Activated CD8-positive, alpha-beta memory T cell treated with anti-CD3 and anti-CD28 coated beads for 36 hours (primary cell): ENCODE measurements at regions not wholly inside any gene's neighbourhood (a gene's known extent, or its start where the extent isn't known, plus 50 kb on each side); places are given as distances from the start of the nearest gene placed in this dataset.
"Not testable (repeated sequence)": the region's sequence is repeated elsewhere in the genome, so short reads cannot be mapped to it uniquely, and the experiment has no call there.

Source experiments
- CTCF ChIA-PET: fragments of 350-600 bp; sonication (Branson Sonifier 250); formaldehyde crosslinking; loops from one replicate; lab custom pipeline; 2021; ENCODE audit warnings: antibody characterized with exemption; lab: Charles Lee
- POLR2A ChIA-PET: fragments of 350-600 bp; sonication (Branson Sonifier 250); formaldehyde crosslinking; loops from one replicate; lab custom pipeline; 2021; ENCODE audit warnings: antibody characterized with exemption; lab: Charles Lee

GRCh38 chr4:107472265-107472948 lies 247.6 kb downstream of the PAPSS1 start:
- ChIA-PET CTCF (no interaction called here), POLR2A (no interaction called here)

DNA sequence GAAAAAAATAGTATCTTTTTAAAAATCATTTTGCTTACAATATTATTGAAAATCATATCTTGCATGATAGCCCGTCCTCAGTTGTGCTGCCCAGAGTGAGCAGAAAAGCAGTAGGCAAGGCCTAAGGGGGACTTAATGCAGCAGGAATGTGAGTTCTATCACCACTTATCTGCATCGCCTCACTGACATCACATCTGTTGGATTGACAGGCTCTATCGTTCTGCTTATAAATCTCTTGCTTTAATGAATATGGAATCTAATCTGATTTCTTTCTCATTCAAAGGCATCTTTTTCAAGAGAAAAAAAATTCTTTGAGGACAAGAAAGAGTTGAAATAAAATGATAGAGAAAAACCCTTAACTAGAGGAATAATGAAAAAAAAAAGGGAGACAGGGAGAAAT lies 249.9 kb downstream of the PAPSS1 start:
- ChIA-PET POLR2A (no interaction called here), CTCF (no interaction called here)

- CTCF ChIA-PET: no interaction called here
- POLR2A ChIA-PET: no interaction called here
Measured at GRCh38 chr4:107468812-107469211, 251.2 kb downstream of the PAPSS1 start.

GRCh38 chr4:107468156-107468555 lies 251.9 kb downstream of the PAPSS1 start:
- ChIA-PET POLR2A (no interaction called here), CTCF (no interaction called here)

GRCh38 chr4:107467461-107467860 lies 252.6 kb downstream of the PAPSS1 start:
- ChIA-PET POLR2A (no interaction called here), CTCF (no interaction called here)

DNA sequence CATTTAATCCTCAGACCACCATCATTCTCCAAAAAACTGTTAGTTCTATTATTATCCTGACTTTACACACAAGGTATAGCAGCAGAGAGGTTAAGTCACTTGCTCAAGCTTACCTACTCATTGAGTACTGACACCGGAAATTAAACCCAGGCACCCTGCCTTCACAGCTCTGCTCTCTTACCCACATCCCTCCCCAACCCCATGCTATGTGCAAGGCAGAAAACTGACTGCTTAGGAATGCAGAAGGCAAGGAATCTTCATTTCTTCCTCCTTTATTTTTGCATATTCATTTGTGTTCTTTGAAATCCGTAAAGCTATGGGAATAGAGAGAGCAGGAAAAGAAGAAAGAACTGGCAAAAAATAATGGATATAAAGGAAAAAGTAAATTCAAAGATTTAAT lies 261.8 kb downstream of the PAPSS1 start:
- CTCF ChIA-PET: no interaction called here
- POLR2A ChIA-PET: no interaction called here

- ChIA-PET CTCF (no interaction called here), POLR2A (no interaction called here)
Measured at GRCh38 chr4:107453987-107454386, 266.0 kb downstream of the PAPSS1 start.

GRCh38 chr4:107452717-107453630 lies 267.1 kb downstream of the PAPSS1 start:
- CTCF ChIA-PET: no interaction called here
- POLR2A ChIA-PET: no interaction called here

GRCh38 chr4:107449611-107450369 lies 270.2 kb downstream of the PAPSS1 start:
- ChIA-PET POLR2A (no interaction called here), CTCF (no interaction called here)

DNA sequence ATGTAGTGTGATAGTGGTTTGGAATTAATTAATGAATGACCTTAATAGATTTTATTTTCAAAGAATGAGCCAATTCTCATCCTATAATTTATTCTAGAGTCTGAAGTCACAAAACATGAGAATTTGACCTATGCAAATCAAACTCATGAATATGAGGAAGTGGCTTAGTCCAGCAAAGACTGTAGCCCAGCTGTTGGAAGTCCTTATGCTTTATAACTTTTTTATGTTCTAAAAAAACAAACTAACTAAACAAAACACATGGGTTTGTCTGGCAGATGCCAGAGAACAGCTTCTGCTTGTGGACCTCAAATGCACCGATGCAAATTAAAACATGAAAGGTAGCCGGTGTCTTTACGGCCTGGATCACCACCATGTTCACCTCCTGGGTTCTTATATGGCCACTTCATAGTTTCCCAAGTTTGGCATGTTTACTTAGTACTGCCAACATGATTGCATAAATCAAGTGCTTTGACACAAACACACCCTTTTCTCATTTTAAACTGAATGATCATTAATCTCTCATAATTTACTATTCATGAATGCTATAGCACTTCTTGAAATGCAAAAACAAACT lies 277.4 kb downstream of the PAPSS1 start:
- ChIA-PET CTCF (no interaction called here), POLR2A (no interaction called here)

GRCh38 chr4:107439401-107439800 lies 280.6 kb downstream of the PAPSS1 start:
- POLR2A ChIA-PET: no interaction called here
- CTCF ChIA-PET: no interaction called here

DNA sequence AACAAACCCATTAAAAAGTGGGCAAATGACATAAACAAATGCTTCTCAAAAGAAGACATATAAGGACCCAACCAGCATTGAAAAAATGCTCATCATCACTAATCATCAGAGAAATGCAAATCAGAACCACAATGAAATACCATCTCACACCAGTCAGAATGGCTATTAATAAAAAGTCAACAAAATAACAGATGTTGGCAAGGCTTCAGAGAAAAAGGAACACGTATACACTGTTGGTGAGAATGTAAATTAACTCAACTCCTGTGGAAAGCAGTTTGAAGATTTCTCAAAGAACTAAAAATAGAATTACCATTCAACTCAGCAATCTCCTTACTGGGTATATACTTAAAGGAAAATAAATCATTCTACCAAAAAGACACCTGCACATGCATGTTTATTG lies 283.6 kb downstream of the PAPSS1 start:
- CTCF ChIA-PET, POLR2A ChIA-PET: not testable (repeated sequence)

DNA sequence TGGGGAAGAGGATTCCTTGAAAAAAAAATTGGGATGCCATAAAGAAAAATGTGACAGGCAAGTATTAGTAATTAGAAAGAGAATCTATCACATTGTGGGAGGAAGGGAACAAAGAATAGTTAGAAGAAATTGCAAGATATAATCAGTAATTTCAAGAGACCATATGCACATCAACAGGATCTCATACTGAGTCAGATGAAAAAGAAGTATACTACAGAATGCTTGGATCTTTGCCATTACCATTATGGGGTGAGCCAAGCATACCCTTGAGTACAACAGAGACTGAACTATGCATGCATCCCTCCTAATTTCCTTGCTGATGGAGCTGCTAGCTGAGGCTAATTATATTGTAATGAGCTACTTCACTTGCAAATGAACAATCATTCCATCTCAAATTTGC lies 287.6 kb downstream of the PAPSS1 start:
- CTCF ChIA-PET: no interaction called here
- POLR2A ChIA-PET: no interaction called here

- ChIA-PET CTCF (no interaction called here), POLR2A (no interaction called here)
Measured at GRCh38 chr4:107423677-107424405, 296.2 kb downstream of the PAPSS1 start.

DNA sequence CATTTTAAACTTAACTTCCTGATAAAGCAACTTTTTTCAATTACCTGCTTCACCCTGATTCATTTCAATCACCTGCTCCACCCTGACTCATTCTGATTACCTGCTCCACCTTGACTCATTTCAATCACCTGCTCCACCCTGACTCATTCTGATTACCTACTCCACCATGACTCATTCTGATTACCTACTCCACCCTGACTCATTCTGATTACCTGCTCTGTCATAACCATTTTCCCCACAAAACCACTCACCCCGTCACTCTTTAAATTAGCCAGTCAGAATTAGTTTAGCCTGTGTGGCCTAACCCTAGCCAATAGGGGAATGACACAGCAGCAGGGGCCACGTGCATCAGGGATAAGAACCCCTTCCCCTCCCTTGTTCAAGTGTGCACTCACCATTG lies 300.5 kb downstream of the PAPSS1 start:
- POLR2A ChIA-PET, CTCF ChIA-PET: not testable (repeated sequence)

DNA sequence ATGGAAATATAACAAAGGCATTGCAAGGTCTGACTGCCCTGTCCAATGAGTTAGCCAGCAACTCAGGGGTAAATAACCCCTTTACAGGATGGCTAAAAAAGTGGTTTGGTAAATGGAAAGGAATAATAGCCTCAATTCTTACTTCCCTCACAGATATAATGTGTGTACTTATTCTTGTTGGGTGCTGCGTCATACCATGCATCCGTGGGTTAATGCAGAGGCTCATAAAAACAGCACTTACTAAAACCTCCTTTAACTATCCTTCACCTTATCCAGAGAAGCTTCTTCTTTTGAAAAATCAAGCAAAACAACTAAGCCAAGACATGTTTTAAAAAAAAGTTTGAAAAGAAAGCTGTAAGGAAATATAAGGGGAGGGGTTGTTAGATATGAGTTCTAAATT lies 301.0 kb downstream of the PAPSS1 start:
- CTCF ChIA-PET: no interaction called here

DNA sequence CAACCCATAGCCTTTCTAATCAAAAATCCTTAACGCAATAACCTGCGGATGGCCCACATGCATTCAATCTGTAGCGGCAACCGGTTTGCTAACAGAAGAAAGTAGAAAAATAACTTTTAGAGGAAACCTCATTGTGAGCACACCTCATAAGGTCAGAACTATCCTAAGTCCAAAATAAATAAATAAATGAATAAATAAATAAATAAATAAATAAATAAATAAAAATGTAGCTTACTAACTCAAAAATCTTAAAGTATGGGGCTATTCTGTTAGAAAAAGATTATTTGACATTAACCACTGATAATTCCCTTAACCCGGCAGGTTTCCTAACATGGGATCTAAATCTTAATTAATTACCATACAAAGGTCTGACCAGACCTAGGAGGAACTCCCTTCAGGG lies 304.5 kb downstream of the PAPSS1 start:
- CTCF ChIA-PET, POLR2A ChIA-PET: not testable (repeated sequence)

More for the DNA sequence above, 301.0 kb downstream of the PAPSS1 start:
- POLR2A ChIA-PET: no interaction called here

DNA sequence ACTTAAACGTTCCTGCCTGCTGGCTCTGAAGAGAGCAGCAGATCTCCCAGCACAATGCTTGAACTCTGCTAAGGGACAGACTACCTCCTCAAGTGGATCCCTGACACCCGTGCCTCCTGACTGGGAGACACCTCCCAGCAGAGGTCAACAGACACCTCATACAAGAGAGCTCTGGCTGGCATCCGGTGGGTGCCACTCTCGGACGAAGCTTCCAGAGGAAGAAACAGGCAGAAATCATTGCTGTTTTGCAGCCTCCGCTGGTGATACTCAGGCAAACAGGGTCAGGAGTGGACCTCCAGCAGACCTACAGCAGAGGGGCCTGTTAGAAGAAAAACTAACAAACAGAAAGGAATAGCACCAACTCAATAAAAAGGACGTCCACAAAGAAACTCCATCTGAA lies 310.2 kb downstream of the PAPSS1 start:
- CTCF ChIA-PET, POLR2A ChIA-PET: not testable (repeated sequence)

- POLR2A ChIA-PET: no interaction called here
- CTCF ChIA-PET: no interaction called here
Measured at GRCh38 chr4:107408968-107409367, 311.1 kb downstream of the PAPSS1 start.
